Testis (tissue), 2 donors: ENCODE measurements at regions not wholly inside any gene's neighbourhood (a gene's known extent, or its start where the extent isn't known, plus 50 kb on each side); places are given as distances from the start of the nearest gene placed in this dataset.

Experiments used
- DNase-seq: peaks from one replicate; pipeline ENCODE4 v3.0.0-alpha.2; 2019
- H3K27ac ChIP-seq, 2 donors: fragments of 200-600 bp; sonication (generic); one replicate each; pipeline ENCODE4 v1.5.1; 2019
- H3K27me3 ChIP-seq: fragments of 200-600 bp; sonication (generic); one replicate; pipeline ENCODE4 v1.5.1; 2019
- H3K36me3 ChIP-seq: fragments of 200-600 bp; sonication (generic); one replicate; pipeline ENCODE4 v1.5.1; 2017; ENCODE audit warnings: low read depth; ENCODE audit errors: missing control alignments
- H3K4me1 ChIP-seq: fragments of 200-600 bp; sonication (generic); one replicate; pipeline ENCODE4 v1.5.1; 2019
- H3K4me3 ChIP-seq, 2 donors: fragments of 200-600 bp; sonication (generic); one replicate each; pipeline ENCODE4 v1.5.1; 2017 to 2019
- H3K9me3 ChIP-seq: fragments of 200-600 bp; sonication (generic); one replicate; pipeline ENCODE4 v1.5.1; 2017
- CTCF ChIP-seq, 3 experiments: fragments of 450-650 bp in 2 of 3; fragments of 200-600 bp in 1 of 3; sonication (generic) in 1 of 3; IDR thresholded peaks; one replicate each; pipeline ENCODE4 v1.5.1; 2016 to 2019; ENCODE audit warnings: antibody characterized with exemption in 3 of 3, mild to moderate bottlenecking in 2 of 3, moderate library complexity in 1 of 3
- POLR2A ChIP-seq: fragments of 450-650 bp; IDR thresholded peaks from one replicate; pipeline ENCODE4 v1.6.1; 2017; ENCODE audit warnings: antibody characterized with exemption, mild to moderate bottlenecking, moderate library complexity
- WGBS, 2 donors: methylation state at CpG; one replicate each; pipeline ENCODE4 v1.1.5; 2018; 5-methylcytosine and 5-hydroxymethylcytosine counted together
- intact Hi-C: fragments of 100-400 bp; cut with DNase I; formaldehyde crosslinking; loops from one replicate; pipeline ENCODE4 v1.15.1; 2023; ENCODE audit warnings: low total_unique reads

- Histone ChIP-seq H3K4me3 (no peak overlapping the region), H3K27ac (no peak overlapping the region), H3K27me3 (no peaks in the 10 kb centered on the region), H3K36me3 (no peaks in the 10 kb centered on the region), H3K4me1 (peaks cover 6% of the 10 kb centered on the region), H3K9me3 (no peaks in the 10 kb centered on the region)
- TF ChIP-seq POLR2A (no peak), CTCF (IDR thresholded peaks at IDR 0.05) (peak; percentile 76 to 90 (median 78))
- 3% methylated on average over 10 of the region's 10 CpGs for WGBS, 2 donors
- peak; percentile 95 for DNase-seq
- intact Hi-C loops: no loop called here
These were observed 122.7 kb upstream of the NABP1 start for GRCh38 chr2:191555092-191555742.

- 92% methylated on average over 2 of the region's 2 CpGs for WGBS, 2 donors
- Histone ChIP-seq H3K36me3 (no peaks in the 10 kb centered on the region), H3K4me1 (peaks cover 17% of the 10 kb centered on the region), H3K9me3 (no peaks in the 10 kb centered on the region), H3K4me3 (no peak overlapping the region), H3K27me3 (no peaks in the 10 kb centered on the region), H3K27ac (no peak overlapping the region)
- intact Hi-C loops: no loop called here
- DNase-seq: no peak
- no peak for TF ChIP-seq POLR2A
- TF ChIP-seq CTCF (IDR thresholded peaks at IDR 0.05): no peak
These were observed 121.5 kb upstream of the NABP1 start for GRCh38 chr2:191556463-191556862.

GRCh38 chr2:191557841-191558240 is 120.1 kb upstream of the NABP1 start:
- H3K27me3 ChIP-seq: no peaks in the 10 kb centered on the region
- no peak for DNase-seq
- 93 to 94% methylated on average over 5 of the region's 5 CpGs for WGBS, 2 donors
- H3K4me3 ChIP-seq: no peak overlapping the region
- intact Hi-C loops: no loop called here
- H3K4me1 ChIP-seq: peaks cover 24% of the 10 kb centered on the region
- no peak overlapping the region for H3K27ac ChIP-seq
- no peaks in the 10 kb centered on the region for H3K9me3 ChIP-seq
- TF ChIP-seq POLR2A (no peak), CTCF (IDR thresholded peaks at IDR 0.05) (no peak)
- no peaks in the 10 kb centered on the region for H3K36me3 ChIP-seq

GRCh38 chr2:191559569-191559968 is 118.4 kb upstream of the NABP1 start:
- Histone ChIP-seq H3K9me3 (no peaks in the 10 kb centered on the region), H3K36me3 (no peaks in the 10 kb centered on the region), H3K27ac (no peak overlapping the region), H3K4me1 (peaks cover 20% of the 10 kb centered on the region), H3K27me3 (no peaks in the 10 kb centered on the region), H3K4me3 (no peak overlapping the region)
- WGBS, 2 donors: 93 to 96% methylated on average over 4 of the region's 4 CpGs
- TF ChIP-seq POLR2A (no peak), CTCF (IDR thresholded peaks at IDR 0.05) (no peak)
- no peak for DNase-seq
- intact Hi-C loops: no loop called here

- Histone ChIP-seq H3K4me1 (peaks cover 20% of the 10 kb centered on the region), H3K4me3 (no peak overlapping the region), H3K9me3 (no peaks in the 10 kb centered on the region), H3K27ac (no peak overlapping the region), H3K36me3 (no peaks in the 10 kb centered on the region), H3K27me3 (no peaks in the 10 kb centered on the region)
- intact Hi-C loops: no loop called here
- WGBS, 2 donors: 52 to 56% methylated on average over 13 of the region's 13 CpGs
- peak; percentile 46 for DNase-seq
- TF ChIP-seq CTCF (IDR thresholded peaks at IDR 0.05): no peak
- no peak for TF ChIP-seq POLR2A
These were observed 117.4 kb upstream of the NABP1 start for GRCh38 chr2:191560411-191560980.
